HepG2 (cell line): ENCODE measurements at regions not wholly inside any gene's neighbourhood (a gene's known extent, or its start where the extent isn't known, plus 50 kb on each side); places are given as distances from the start of the nearest gene placed in this dataset.

Experiments used
- ATAC-seq: fragments of 200-7000 bp; cut with Tn5 transposase; 3 replicates; pipeline ENCODE4 v1.9.1; 2020; ENCODE audit warnings: mild to moderate bottlenecking, moderate library complexity
- BruUV-seq: library from RNA; stranded (reverse); fragments of 400-500 nt; replicated peaks from 2 replicates; lab custom pipeline; 2021; lab: Mats Ljungman, UMichigan
- CTCF ChIA-PET: fragments of 300-600 bp; formaldehyde crosslinking; extraction: SDS; loops from one replicate; lab custom pipeline; 2021; ENCODE audit warnings: low total read pairs, inconsistent platforms, low intra/inter-chr PET ratio; lab: Yijun Ruan, JAX
- POLR2A ChIA-PET: fragments of 350-600 bp; sonication (Branson Sonifier 250); formaldehyde crosslinking; loops from one replicate; lab custom pipeline; 2020; ENCODE audit warnings: antibody characterized with exemption, inconsistent platforms; lab: Yijun Ruan, JAX
- DNase-seq: peaks from one replicate; pipeline ENCODE4 v3.0.0-alpha.2; 2015; ENCODE audit warnings: low spot score
- FAIRE-seq: peaks from 3 replicates; lab custom pipeline; 2011; peaks lifted over from hg19 to GRCh38; lab: Jason Lieb, UNC
- H2AFZ ChIP-seq: one replicate; pipeline ENCODE4 v1.6.1; 2011; ENCODE audit warnings: low read length, inconsistent platforms
- H3K27ac ChIP-seq: fragments of 300-600 bp; 3 replicates; pipeline ENCODE4 v1.8.0; 2011; ENCODE audit warnings: mixed run types, mild to moderate bottlenecking, mixed read lengths, low read length, inconsistent platforms; ENCODE audit not compliant: insufficient read depth; ENCODE audit errors: extremely low read length
- H3K27me3 ChIP-seq, 2 experiments: fragments of 200-600 bp in 1 of 2; 2 replicates in 1 of 2; 3 replicates in 1 of 2; pipeline versions ENCODE4 v1.6.0 to v1.8.0; 2011; ENCODE audit warnings: low read length in 2 of 2, mild to moderate bottlenecking in 2 of 2, moderate library complexity in 2 of 2, inconsistent platforms in 1 of 2; ENCODE audit not compliant: insufficient read depth in 2 of 2, control insufficient read depth in 1 of 2
- H3K36me3 ChIP-seq, 2 experiments: fragments of 200-600 bp in 1 of 2; replicated peaks in 1 of 2; 2 replicates in 1 of 2; 3 replicates in 1 of 2; pipeline versions ENCODE4 v1.5.1 to v1.8.0; 2011; ENCODE audit warnings: low read length in 2 of 2, inconsistent platforms in 1 of 2; ENCODE audit not compliant: insufficient read depth in 2 of 2, control insufficient read depth in 1 of 2
- H3K4me1 ChIP-seq: 2 replicates; pipeline ENCODE4 v1.5.1; 2012; ENCODE audit warnings: low read length, inconsistent platforms; ENCODE audit not compliant: insufficient read depth
- H3K4me2 ChIP-seq: 2 replicates; pipeline ENCODE4 v1.6.0; 2011; ENCODE audit warnings: low read depth, low read length, inconsistent platforms
- H3K4me3 ChIP-seq, 3 experiments: fragments of 200-600 bp in 1 of 3; sonication (generic), shearing (Covaris generic) in 1 of 3; replicated peaks in 1 of 3; 2 replicates each; pipeline ENCODE4 v1.5.1; 2011 to 2016; ENCODE audit warnings: low read length in 3 of 3, inconsistent platforms in 2 of 3, low read depth in 2 of 3, mild to moderate bottlenecking in 2 of 3, control low read depth in 1 of 3, mixed read lengths in 1 of 3; ENCODE audit not compliant: insufficient read depth in 1 of 3
- H3K79me2 ChIP-seq: one replicate; pipeline ENCODE4 v1.6.1; 2011; ENCODE audit warnings: low read length, inconsistent platforms; ENCODE audit not compliant: insufficient read depth
- H3K9ac ChIP-seq: 2 replicates; pipeline ENCODE4 v1.6.0; 2011; ENCODE audit warnings: mild to moderate bottlenecking, low read depth, low read length, inconsistent platforms; ENCODE audit not compliant: insufficient read depth
- H3K9me3 ChIP-seq: 2 replicates; pipeline ENCODE4 v1.5.1; 2012; ENCODE audit warnings: mild to moderate bottlenecking, low read length
- H4K20me1 ChIP-seq: 2 replicates; pipeline ENCODE4 v1.6.0; 2011; ENCODE audit warnings: inconsistent platforms, mild to moderate bottlenecking, low read length, moderate library complexity; ENCODE audit not compliant: insufficient read depth
- FOXK2 ChIP-seq: fragments of 450-650 bp; IDR thresholded peaks from 2 replicates; pipeline ENCODE4 v1.6.1; 2016
- HOXA5 ChIP-seq: sonication (generic); formaldehyde crosslinking; IDR thresholded peaks from 2 replicates; pipeline ENCODE4 v1.4.0; 2020; ENCODE audit warnings: missing genetic modification reagents
- MATR3 ChIP-seq: sonication (generic); formaldehyde crosslinking; IDR thresholded peaks from 2 replicates; pipeline ENCODE4 v1.4.0; 2020; ENCODE audit warnings: missing genetic modification reagents
- MTA3 ChIP-seq: sonication (generic); formaldehyde crosslinking; IDR thresholded peaks from 2 replicates; pipeline ENCODE4 v1.4.0; 2020; ENCODE audit warnings: missing genetic modification reagents
- POLR2G ChIP-seq: fragments of 200-400 bp; formaldehyde crosslinking; IDR thresholded peaks from 2 replicates; pipeline ENCODE4 v1.6.1; 2018; ENCODE audit warnings: mild to moderate bottlenecking, low read depth, low read length, moderate library complexity
- THYN1 ChIP-seq: sonication (generic); formaldehyde crosslinking; IDR thresholded peaks from 2 replicates; pipeline ENCODE4 v1.8.1; 2023; ENCODE audit warnings: low read depth, mild to moderate bottlenecking, moderate library complexity, missing genetic modification reagents, borderline replicate concordance
- ZBTB42 ChIP-seq: sonication (generic); formaldehyde crosslinking; IDR thresholded peaks from 2 replicates; pipeline ENCODE4 v1.5.0; 2020; ENCODE audit warnings: mild to moderate bottlenecking, missing genetic modification reagents
- ZFYVE20 ChIP-seq: sonication (generic); formaldehyde crosslinking; IDR thresholded peaks from 2 replicates; pipeline ENCODE4 v1.8.0; 2023; ENCODE audit warnings: low read depth, mild to moderate bottlenecking, moderate library complexity, missing genetic modification reagents, borderline replicate concordance
- ZNF335 ChIP-seq: sonication (generic); formaldehyde crosslinking; IDR thresholded peaks from 2 replicates; pipeline ENCODE4 v1.4.0; 2020; ENCODE audit warnings: missing genetic modification reagents
- ZNF383 ChIP-seq: sonication (generic); formaldehyde crosslinking; IDR thresholded peaks from 2 replicates; pipeline ENCODE4 v1.4.0; 2020; ENCODE audit warnings: missing genetic modification reagents, mild to moderate bottlenecking, borderline replicate concordance
- ZZZ3 ChIP-seq: sonication (generic); formaldehyde crosslinking; IDR thresholded peaks from 2 replicates; pipeline ENCODE4 v1.4.0; 2020; ENCODE audit warnings: missing genetic modification reagents, mild to moderate bottlenecking, borderline replicate concordance
- WGBS: methylation state at CpG from one replicate; pipeline ENCODE4 v1.1.6; 2017; ENCODE audit warnings: low lambda C conversion rate; 5-methylcytosine and 5-hydroxymethylcytosine counted together
- in situ Hi-C: cut with HindIII; loops from 2 replicates; pipeline ENCODE4 v1.10.0; 2017; ENCODE audit warnings: low pct_unique_long_range_greater_than_20kb; ENCODE audit not compliant: extremely low pct_ligation_motif_present
- intact Hi-C: fragments of 100-400 bp; cut with micrococcal nuclease; formaldehyde crosslinking; loops from one replicate; pipeline ENCODE4 v1.10.0; 2022; ENCODE audit not compliant: unreplicated experiment
- TF ChIP-seq, protein P1 (sequence below): sonication (generic); formaldehyde crosslinking; IDR thresholded peaks from 2 replicates; pipeline ENCODE4 v1.8.1; 2023; ENCODE audit warnings: missing genetic modification reagents, mild to moderate bottlenecking, borderline replicate concordance
- TF ChIP-seq, protein P2 (sequence below): sonication (generic); formaldehyde crosslinking; IDR thresholded peaks from 2 replicates; pipeline ENCODE4 v1.5.0; 2020; ENCODE audit warnings: missing genetic modification reagents
- TF ChIP-seq, protein P3 (sequence below): sonication (generic); formaldehyde crosslinking; IDR thresholded peaks from 2 replicates; pipeline ENCODE4 v1.9.0; 2021; ENCODE audit warnings: missing genetic modification reagents, borderline replicate concordance
- TF ChIP-seq, protein P4 (sequence below): sonication (generic); formaldehyde crosslinking; IDR thresholded peaks from 2 replicates; pipeline ENCODE4 v1.5.1; 2020; ENCODE audit warnings: mild to moderate bottlenecking, moderate library complexity, missing genetic modification reagents
- TF ChIP-seq, protein P5 (sequence below): sonication (generic); formaldehyde crosslinking; IDR thresholded peaks from 2 replicates; pipeline ENCODE4 v1.4.0; 2020; ENCODE audit warnings: missing genetic modification reagents

DNA sequence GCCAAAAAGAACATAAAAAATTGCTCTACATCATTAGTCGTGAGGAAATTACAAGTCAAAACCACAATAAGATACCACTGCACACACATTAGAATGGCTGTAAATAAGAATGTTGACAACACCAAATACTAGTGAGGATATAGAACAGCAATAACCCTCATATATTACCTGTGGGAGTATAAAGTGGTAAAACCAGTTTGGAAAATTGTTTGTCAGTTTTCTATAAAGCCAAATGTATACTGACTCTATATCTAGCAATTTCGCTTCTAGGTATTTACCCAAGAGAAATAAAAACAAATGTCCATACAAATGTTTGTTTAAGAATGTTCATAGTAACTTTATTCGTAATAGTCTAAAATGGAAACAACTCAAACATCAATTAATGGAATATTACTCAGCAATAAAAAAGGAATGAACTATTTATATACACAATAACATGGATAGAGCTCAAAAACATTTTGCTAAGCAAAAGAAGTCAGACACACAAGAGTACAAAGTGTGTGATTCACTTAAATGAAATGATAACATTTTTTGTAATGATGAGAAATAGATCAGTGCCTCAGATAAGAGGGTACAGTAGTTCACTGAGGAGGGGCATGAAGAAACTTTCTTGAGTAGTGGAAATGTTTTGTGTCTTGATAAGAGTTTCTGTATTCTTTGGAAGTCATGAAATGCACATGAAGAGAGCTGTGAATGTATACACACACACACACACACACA lies 219.6 kb upstream of the ZNF462 start:
- Histone ChIP-seq H3K4me2 (no peak overlapping the region), H3K4me1 (no peaks in the 10 kb centered on the region), H4K20me1 (no peaks in the 10 kb centered on the region), H2AFZ (no peak overlapping the region), H3K79me2 (no peaks in the 10 kb centered on the region), H3K27ac (no peak overlapping the region), H3K27me3 (no peaks in the 10 kb centered on the region), H3K36me3 (no peaks in the 10 kb centered on the region), H3K9ac (no peak overlapping the region), H3K9me3 (no peaks in the 10 kb centered on the region), H3K4me3 (no peak overlapping the region)
- CTCF ChIA-PET = no interaction called here
- FAIRE-seq (no peak), DNase-seq (no peak), ATAC-seq (no peak)
- POLR2A ChIA-PET = no interaction called here
- in situ Hi-C loops (no loop called here), intact Hi-C loops (no loop called here)
- WGBS = 10% methylated on average over 3 of the region's 3 CpGs
- BruUV-seq = no TSS peak
- TF ChIP-seq ZBTB42 (CRISPR knock-in tag) (no peak), ZFYVE20 (CRISPR knock-in tag) (no peak), MTA3 (no peak), ZNF383 (CRISPR knock-in tag) (no peak), HOXA5 (CRISPR knock-in tag) (no peak), ZNF335 (CRISPR knock-in tag) (no peak), MATR3 (no peak), ZZZ3 (CRISPR knock-in tag) (no peak), POLR2G (no peak), FOXK2 (no peak), THYN1 (CRISPR knock-in tag) (no peak)
- TF ChIP-seq, protein P1, sequence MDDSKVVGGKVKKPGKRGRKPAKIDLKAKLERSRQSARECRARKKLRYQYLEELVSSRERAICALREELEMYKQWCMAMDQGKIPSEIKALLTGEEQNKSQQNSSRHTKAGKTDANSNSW (CRISPR knock-in tag) = no peak
- TF ChIP-seq, protein P2, sequence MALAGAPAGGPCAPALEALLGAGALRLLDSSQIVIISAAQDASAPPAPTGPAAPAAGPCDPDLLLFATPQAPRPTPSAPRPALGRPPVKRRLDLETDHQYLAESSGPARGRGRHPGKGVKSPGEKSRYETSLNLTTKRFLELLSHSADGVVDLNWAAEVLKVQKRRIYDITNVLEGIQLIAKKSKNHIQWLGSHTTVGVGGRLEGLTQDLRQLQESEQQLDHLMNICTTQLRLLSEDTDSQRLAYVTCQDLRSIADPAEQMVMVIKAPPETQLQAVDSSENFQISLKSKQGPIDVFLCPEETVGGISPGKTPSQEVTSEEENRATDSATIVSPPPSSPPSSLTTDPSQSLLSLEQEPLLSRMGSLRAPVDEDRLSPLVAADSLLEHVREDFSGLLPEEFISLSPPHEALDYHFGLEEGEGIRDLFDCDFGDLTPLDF (CRISPR knock-in tag) = no peak
- TF ChIP-seq, protein P3, sequence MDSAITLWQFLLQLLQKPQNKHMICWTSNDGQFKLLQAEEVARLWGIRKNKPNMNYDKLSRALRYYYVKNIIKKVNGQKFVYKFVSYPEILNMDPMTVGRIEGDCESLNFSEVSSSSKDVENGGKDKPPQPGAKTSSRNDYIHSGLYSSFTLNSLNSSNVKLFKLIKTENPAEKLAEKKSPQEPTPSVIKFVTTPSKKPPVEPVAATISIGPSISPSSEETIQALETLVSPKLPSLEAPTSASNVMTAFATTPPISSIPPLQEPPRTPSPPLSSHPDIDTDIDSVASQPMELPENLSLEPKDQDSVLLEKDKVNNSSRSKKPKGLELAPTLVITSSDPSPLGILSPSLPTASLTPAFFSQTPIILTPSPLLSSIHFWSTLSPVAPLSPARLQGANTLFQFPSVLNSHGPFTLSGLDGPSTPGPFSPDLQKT (CRISPR knock-in tag) = no peak
- TF ChIP-seq, protein P4, sequence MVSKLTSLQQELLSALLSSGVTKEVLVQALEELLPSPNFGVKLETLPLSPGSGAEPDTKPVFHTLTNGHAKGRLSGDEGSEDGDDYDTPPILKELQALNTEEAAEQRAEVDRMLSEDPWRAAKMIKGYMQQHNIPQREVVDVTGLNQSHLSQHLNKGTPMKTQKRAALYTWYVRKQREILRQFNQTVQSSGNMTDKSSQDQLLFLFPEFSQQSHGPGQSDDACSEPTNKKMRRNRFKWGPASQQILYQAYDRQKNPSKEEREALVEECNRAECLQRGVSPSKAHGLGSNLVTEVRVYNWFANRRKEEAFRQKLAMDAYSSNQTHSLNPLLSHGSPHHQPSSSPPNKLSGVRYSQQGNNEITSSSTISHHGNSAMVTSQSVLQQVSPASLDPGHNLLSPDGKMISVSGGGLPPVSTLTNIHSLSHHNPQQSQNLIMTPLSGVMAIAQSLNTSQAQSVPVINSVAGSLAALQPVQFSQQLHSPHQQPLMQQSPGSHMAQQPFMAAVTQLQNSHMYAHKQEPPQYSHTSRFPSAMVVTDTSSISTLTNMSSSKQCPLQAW (CRISPR knock-in tag) = no peak
- TF ChIP-seq, protein P5, sequence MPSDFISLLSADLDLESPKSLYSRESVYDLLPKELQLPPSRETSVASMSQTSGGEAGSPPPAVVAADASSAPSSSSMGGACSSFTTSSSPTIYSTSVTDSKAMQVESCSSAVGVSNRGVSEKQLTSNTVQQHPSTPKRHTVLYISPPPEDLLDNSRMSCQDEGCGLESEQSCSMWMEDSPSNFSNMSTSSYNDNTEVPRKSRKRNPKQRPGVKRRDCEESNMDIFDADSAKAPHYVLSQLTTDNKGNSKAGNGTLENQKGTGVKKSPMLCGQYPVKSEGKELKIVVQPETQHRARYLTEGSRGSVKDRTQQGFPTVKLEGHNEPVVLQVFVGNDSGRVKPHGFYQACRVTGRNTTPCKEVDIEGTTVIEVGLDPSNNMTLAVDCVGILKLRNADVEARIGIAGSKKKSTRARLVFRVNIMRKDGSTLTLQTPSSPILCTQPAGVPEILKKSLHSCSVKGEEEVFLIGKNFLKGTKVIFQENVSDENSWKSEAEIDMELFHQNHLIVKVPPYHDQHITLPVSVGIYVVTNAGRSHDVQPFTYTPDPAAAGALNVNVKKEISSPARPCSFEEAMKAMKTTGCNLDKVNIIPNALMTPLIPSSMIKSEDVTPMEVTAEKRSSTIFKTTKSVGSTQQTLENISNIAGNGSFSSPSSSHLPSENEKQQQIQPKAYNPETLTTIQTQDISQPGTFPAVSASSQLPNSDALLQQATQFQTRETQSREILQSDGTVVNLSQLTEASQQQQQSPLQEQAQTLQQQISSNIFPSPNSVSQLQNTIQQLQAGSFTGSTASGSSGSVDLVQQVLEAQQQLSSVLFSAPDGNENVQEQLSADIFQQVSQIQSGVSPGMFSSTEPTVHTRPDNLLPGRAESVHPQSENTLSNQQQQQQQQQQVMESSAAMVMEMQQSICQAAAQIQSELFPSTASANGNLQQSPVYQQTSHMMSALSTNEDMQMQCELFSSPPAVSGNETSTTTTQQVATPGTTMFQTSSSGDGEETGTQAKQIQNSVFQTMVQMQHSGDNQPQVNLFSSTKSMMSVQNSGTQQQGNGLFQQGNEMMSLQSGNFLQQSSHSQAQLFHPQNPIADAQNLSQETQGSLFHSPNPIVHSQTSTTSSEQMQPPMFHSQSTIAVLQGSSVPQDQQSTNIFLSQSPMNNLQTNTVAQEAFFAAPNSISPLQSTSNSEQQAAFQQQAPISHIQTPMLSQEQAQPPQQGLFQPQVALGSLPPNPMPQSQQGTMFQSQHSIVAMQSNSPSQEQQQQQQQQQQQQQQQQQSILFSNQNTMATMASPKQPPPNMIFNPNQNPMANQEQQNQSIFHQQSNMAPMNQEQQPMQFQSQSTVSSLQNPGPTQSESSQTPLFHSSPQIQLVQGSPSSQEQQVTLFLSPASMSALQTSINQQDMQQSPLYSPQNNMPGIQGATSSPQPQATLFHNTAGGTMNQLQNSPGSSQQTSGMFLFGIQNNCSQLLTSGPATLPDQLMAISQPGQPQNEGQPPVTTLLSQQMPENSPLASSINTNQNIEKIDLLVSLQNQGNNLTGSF (CRISPR knock-in tag) = no peak
